ENCODE measurements at regions not wholly inside any gene's neighbourhood (a gene's known extent, or its start where the extent isn't known, plus 50 kb on each side); places are given as distances from the start of the nearest gene placed in this dataset.
"Not testable (repeated sequence)": the region's sequence is repeated elsewhere in the genome, so short reads cannot be mapped to it uniquely, and the experiment has no call there.

DNA sequence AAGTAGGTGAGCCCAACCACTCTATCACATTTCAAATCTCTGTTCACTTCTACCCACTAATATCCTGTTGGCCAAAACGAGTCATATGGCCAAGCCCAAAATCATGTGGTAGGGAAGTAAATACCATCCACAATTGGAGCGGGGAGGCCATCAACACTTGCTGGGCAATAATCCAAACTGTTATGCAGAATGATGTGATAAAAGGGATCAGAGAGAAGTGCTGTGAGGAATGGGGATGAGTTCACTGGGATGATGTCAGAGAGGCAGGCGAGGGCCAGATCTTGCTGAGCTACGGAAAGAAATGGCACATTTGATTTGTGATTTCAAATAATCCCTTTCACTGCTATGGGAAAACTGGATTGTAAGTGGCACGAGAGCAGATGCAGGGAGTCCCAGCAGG, 188.4 kb downstream of the NPIPA8 start:
- TF ChIP-seq, protein P1, sequence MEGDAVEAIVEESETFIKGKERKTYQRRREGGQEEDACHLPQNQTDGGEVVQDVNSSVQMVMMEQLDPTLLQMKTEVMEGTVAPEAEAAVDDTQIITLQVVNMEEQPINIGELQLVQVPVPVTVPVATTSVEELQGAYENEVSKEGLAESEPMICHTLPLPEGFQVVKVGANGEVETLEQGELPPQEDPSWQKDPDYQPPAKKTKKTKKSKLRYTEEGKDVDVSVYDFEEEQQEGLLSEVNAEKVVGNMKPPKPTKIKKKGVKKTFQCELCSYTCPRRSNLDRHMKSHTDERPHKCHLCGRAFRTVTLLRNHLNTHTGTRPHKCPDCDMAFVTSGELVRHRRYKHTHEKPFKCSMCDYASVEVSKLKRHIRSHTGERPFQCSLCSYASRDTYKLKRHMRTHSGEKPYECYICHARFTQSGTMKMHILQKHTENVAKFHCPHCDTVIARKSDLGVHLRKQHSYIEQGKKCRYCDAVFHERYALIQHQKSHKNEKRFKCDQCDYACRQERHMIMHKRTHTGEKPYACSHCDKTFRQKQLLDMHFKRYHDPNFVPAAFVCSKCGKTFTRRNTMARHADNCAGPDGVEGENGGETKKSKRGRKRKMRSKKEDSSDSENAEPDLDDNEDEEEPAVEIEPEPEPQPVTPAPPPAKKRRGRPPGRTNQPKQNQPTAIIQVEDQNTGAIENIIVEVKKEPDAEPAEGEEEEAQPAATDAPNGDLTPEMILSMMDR (conservative IDR thresholded peaks at IDR 0.05; ENCODE audit: low read length), result not testable (repeated sequence)
- TF ChIP-seq EZH2phosphoT487 (IDR thresholded peaks at IDR 0.05; ENCODE audit: borderline replicate concordance, low read depth, low read length), result not testable (repeated sequence)
